HEK293T (cell line): ENCODE measurements at regions not wholly inside any gene's neighbourhood (a gene's known extent, or its start where the extent isn't known, plus 50 kb on each side); places are given as distances from the start of the nearest gene placed in this dataset.

Experiments used
- BHLHE40 ChIP-seq: fragments of 450-650 bp; IDR thresholded peaks from 2 replicates; pipeline ENCODE4 v1.6.1; 2016; ENCODE audit warnings: mild to moderate bottlenecking, moderate library complexity, borderline replicate concordance
- FOXK2 ChIP-seq: fragments of 450-650 bp; IDR thresholded peaks from 2 replicates; pipeline ENCODE4 v1.6.1; 2016; ENCODE audit warnings: mild to moderate bottlenecking
- FOXM1 ChIP-seq: fragments of 450-650 bp; IDR thresholded peaks from 2 replicates; pipeline ENCODE4 v1.6.1; 2017; ENCODE audit warnings: mild to moderate bottlenecking, borderline replicate concordance
- L3MBTL2 ChIP-seq: fragments of 450-650 bp; conservative IDR thresholded peaks from 2 replicates; pipeline ENCODE4 v1.6.1; 2016; ENCODE audit warnings: mild to moderate bottlenecking
- SP1 ChIP-seq: fragments of 450-650 bp; IDR thresholded peaks from 2 replicates; pipeline ENCODE4 v1.6.1; 2017
- TF ChIP-seq, protein P1 (sequence below): fragments of 450-650 bp; IDR thresholded peaks from 2 replicates; pipeline ENCODE4 v1.6.1; 2016

DNA sequence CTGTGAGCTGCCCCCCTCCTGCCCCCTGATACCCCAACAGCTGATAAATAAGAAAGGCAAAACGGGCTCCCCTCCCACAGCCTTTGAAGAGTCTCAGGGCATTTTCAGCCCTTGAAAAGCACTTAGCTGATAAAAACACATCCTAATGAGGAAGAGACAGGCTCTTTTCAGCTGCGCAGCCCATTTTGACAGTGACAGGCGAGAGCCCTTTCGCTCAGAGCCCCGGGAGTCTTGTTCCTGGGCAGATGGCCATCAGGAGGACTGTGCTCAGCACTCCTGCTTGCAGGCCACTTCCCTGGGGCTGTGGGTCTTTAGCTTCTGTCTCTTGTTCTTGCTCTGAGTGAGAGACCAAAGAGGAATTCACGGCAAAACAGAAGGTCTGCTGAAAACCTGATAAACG is 757.2 kb downstream of the BRD1 start:
- TF ChIP-seq SP1 = no peak
- TF ChIP-seq FOXM1 = no peak
- no peak for TF ChIP-seq BHLHE40
- TF ChIP-seq, protein P1, sequence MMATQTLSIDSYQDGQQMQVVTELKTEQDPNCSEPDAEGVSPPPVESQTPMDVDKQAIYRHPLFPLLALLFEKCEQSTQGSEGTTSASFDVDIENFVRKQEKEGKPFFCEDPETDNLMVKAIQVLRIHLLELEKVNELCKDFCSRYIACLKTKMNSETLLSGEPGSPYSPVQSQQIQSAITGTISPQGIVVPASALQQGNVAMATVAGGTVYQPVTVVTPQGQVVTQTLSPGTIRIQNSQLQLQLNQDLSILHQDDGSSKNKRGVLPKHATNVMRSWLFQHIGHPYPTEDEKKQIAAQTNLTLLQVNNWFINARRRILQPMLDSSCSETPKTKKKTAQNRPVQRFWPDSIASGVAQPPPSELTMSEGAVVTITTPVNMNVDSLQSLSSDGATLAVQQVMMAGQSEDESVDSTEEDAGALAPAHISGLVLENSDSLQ = no peak
- TF ChIP-seq L3MBTL2 = no peak
- TF ChIP-seq FOXK2 = no peak
